Endothelial cell of umbilical vein (primary cell): ENCODE measurements at regions not wholly inside any gene's neighbourhood (a gene's known extent, or its start where the extent isn't known, plus 50 kb on each side); places are given as distances from the start of the nearest gene placed in this dataset.

Experiments used
- BruUV-seq: library from RNA; stranded (reverse); fragments of 400-500 nt; replicated peaks from 2 replicates; lab custom pipeline; 2021; lab: Mats Ljungman, UMichigan
- CTCF ChIA-PET: fragments of 300-600, 350-600 bp; sonication (Branson Sonifier 250); formaldehyde crosslinking; loops from one replicate; lab custom pipeline; 2021; ENCODE audit warnings: antibody characterized with exemption, inconsistent platforms; lab: Charles Lee
- POLR2A ChIA-PET: fragments of 300-600, 350-600 bp; sonication (Branson Sonifier 250); formaldehyde crosslinking; loops from one replicate; lab custom pipeline; 2021; ENCODE audit warnings: antibody characterized with exemption, inconsistent platforms; lab: Charles Lee
- DNase-seq: peaks from one replicate; pipeline ENCODE4 v3.0.0-alpha.2; 2011; ENCODE audit warnings: low read depth, low spot score
- FAIRE-seq: peaks from 2 replicates; lab custom pipeline; 2011; peaks lifted over from hg19 to GRCh38; lab: Jason Lieb, UNC
- H2AFZ ChIP-seq: 2 replicates; pipeline ENCODE4 v1.6.0; 2012; ENCODE audit warnings: low read depth, low read length, control low read depth, inconsistent platforms
- H3K27ac ChIP-seq: 2 replicates; pipeline ENCODE4 v1.5.1; 2011; ENCODE audit warnings: low read depth, mild to moderate bottlenecking, control low read depth, low read length, moderate library complexity; ENCODE audit not compliant: insufficient read depth
- H3K27me3 ChIP-seq, 2 experiments: 2 replicates each; pipeline versions ENCODE4 v1.6.0 to v1.6.1; 2011; ENCODE audit warnings: low read length in 2 of 2, mixed read lengths in 1 of 2; ENCODE audit not compliant: control insufficient read depth in 2 of 2, insufficient read depth in 2 of 2
- H3K36me3 ChIP-seq, 2 experiments: 2 replicates in 1 of 2; 3 replicates in 1 of 2; pipeline ENCODE4 v1.5.1; 2011; ENCODE audit warnings: low read length in 2 of 2, mild to moderate bottlenecking in 1 of 2, moderate library complexity in 1 of 2; ENCODE audit not compliant: control insufficient read depth in 2 of 2, insufficient read depth in 2 of 2; ENCODE audit errors: extremely low read depth in 1 of 2
- H3K4me1 ChIP-seq: 3 replicates; pipeline ENCODE4 v1.5.1; 2011; ENCODE audit warnings: mild to moderate bottlenecking, low read length; ENCODE audit not compliant: control insufficient read depth, insufficient read depth; ENCODE audit errors: extremely low read depth
- H3K4me2 ChIP-seq: 2 replicates; pipeline ENCODE4 v1.6.1; 2011; ENCODE audit warnings: low read length, control low read depth, mixed read lengths; ENCODE audit not compliant: insufficient read depth
- H3K4me3 ChIP-seq, 3 experiments: fragments of 200-600 bp in 1 of 3; sonication (generic), shearing (Covaris generic) in 1 of 3; replicated peaks in 1 of 3; 2 replicates each; pipeline ENCODE4 v1.5.1; 2011 to 2016; ENCODE audit warnings: control low read depth in 3 of 3, low read length in 3 of 3, mild to moderate bottlenecking in 2 of 3, inconsistent platforms in 1 of 3, low read depth in 1 of 3, moderate library complexity in 1 of 3; ENCODE audit not compliant: insufficient read depth in 1 of 3
- H3K79me2 ChIP-seq: 2 replicates; pipeline ENCODE4 v1.6.0; 2012; ENCODE audit warnings: low read length, inconsistent platforms; ENCODE audit not compliant: control insufficient read depth, insufficient read depth
- H3K9ac ChIP-seq: replicated peaks from 2 replicates; pipeline ENCODE3; 2011; ENCODE audit warnings: low read length, control low read depth; ENCODE audit not compliant: insufficient read depth; ENCODE audit errors: extremely low read depth
- H3K9me1 ChIP-seq: replicated peaks from 3 replicates; pipeline ENCODE4 v1.6.0; 2011; ENCODE audit warnings: mild to moderate bottlenecking, low read length; ENCODE audit not compliant: control insufficient read depth, insufficient read depth; ENCODE audit errors: extremely low read depth
- H3K9me3 ChIP-seq: replicated peaks from 2 replicates; pipeline ENCODE4 v1.5.1; 2012; ENCODE audit warnings: low read length, inconsistent platforms; ENCODE audit not compliant: control insufficient read depth, insufficient read depth
- H4K20me1 ChIP-seq: replicated peaks from 2 replicates; pipeline ENCODE3; 2011; ENCODE audit warnings: mild to moderate bottlenecking, low read length; ENCODE audit not compliant: control insufficient read depth, insufficient read depth; ENCODE audit errors: extremely low read depth
- GATA2 ChIP-seq: IDR thresholded peaks from 2 replicates; pipeline ENCODE4 v1.7.0; 2011; ENCODE audit warnings: low read depth, mild to moderate bottlenecking, moderate library complexity, mixed read lengths, low read length; ENCODE audit not compliant: insufficient read length, insufficient read depth
- JUN ChIP-seq: IDR thresholded peaks from 2 replicates; pipeline ENCODE4 v1.6.1; 2011; ENCODE audit warnings: borderline replicate concordance, low read depth; ENCODE audit not compliant: insufficient read length, insufficient read depth
- MYC ChIP-seq: IDR thresholded peaks from one replicate; pipeline ENCODE4 v1.6.1; 2011; ENCODE audit warnings: mild to moderate bottlenecking, low read depth, low read length
- POLR2A ChIP-seq: IDR thresholded peaks from 2 replicates; pipeline ENCODE4 v1.6.1; 2012; ENCODE audit warnings: low read depth, mild to moderate bottlenecking, control low read depth, low read length
- POLR2AphosphoS5 ChIP-seq: IDR thresholded peaks from 2 replicates; pipeline ENCODE4 v1.6.1; 2012; ENCODE audit warnings: low read depth, mild to moderate bottlenecking, control low read depth, low read length, moderate library complexity; ENCODE audit not compliant: insufficient read depth
- dilution Hi-C: fragments of 300-500 bp; cut with MboI; formaldehyde crosslinking; loops from one replicate; pipeline ENCODE4 v1.15.0; 2019; ENCODE audit warnings: low sequenced_read_pairs; ENCODE audit not compliant: extremely low pct_ligation_motif_present
- intact Hi-C: fragments of 100-400 bp; cut with micrococcal nuclease; formaldehyde crosslinking; loops from one replicate; pipeline ENCODE4 v1.10.0; 2022
- TF ChIP-seq, protein P1 (sequence below), 2 donors: IDR thresholded peaks; 1 replicate in 1 of 2; 2 replicates in 1 of 2; pipeline ENCODE4 v1.5.1; 2011; ENCODE audit warnings: low read length in 2 of 2, mild to moderate bottlenecking in 2 of 2, moderate library complexity in 2 of 2, control low read depth in 1 of 2, inconsistent platforms in 1 of 2, low read depth in 1 of 2; ENCODE audit not compliant: insufficient read depth in 1 of 2; ENCODE audit errors: extremely low read depth in 1 of 2

DNA sequence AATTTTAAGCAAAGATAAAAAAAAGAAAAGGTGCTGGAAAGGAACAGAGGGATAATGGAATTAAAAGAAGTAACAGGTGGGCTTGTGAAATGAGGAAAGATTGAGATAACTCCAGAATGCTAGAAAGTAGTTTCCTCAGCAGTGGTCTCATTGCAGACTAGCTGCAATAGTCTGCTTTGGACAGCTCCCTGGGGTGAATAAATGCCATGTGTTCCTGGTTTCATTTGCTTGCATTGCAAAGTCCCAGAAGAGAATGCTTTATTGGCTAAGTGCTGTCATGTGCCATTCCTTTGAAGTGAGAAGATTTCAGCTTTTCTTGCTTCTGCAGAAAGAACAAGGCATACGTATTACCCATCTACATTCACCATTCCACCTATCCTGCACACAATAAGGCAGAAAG lies 478.8 kb upstream of the RAG2 start:
- Histone ChIP-seq H3K9me1 (no peaks in the 10 kb centered on the region), H3K4me1 (no peaks in the 10 kb centered on the region), H3K36me3 (no peaks in the 10 kb centered on the region), H3K9me3 (peaks cover 2% of the 10 kb centered on the region), H3K27ac (no peak overlapping the region), H2AFZ (no peak overlapping the region), H4K20me1 (no peaks in the 10 kb centered on the region), H3K27me3 (no peaks in the 10 kb centered on the region), H3K79me2 (no peaks in the 10 kb centered on the region), H3K4me2 (no peak overlapping the region), H3K4me3 (no peak overlapping the region), H3K9ac (no peak overlapping the region)
- TF ChIP-seq MYC (no peak), GATA2 (no peak), POLR2AphosphoS5 (no peak), POLR2A (no peak)
- TF ChIP-seq, protein P1, sequence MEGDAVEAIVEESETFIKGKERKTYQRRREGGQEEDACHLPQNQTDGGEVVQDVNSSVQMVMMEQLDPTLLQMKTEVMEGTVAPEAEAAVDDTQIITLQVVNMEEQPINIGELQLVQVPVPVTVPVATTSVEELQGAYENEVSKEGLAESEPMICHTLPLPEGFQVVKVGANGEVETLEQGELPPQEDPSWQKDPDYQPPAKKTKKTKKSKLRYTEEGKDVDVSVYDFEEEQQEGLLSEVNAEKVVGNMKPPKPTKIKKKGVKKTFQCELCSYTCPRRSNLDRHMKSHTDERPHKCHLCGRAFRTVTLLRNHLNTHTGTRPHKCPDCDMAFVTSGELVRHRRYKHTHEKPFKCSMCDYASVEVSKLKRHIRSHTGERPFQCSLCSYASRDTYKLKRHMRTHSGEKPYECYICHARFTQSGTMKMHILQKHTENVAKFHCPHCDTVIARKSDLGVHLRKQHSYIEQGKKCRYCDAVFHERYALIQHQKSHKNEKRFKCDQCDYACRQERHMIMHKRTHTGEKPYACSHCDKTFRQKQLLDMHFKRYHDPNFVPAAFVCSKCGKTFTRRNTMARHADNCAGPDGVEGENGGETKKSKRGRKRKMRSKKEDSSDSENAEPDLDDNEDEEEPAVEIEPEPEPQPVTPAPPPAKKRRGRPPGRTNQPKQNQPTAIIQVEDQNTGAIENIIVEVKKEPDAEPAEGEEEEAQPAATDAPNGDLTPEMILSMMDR (IDR thresholded peaks at IDR 0.05; ENCODE audit: extremely low read depth in 1 of 2, insufficient read depth in 1 of 2, low read depth in 1 of 2, low read length in 2 of 2): no peak
- BruUV-seq: no TSS peak
- DNase-seq (no peak), FAIRE-seq (no peak)
- ChIA-PET POLR2A (no interaction called here), CTCF (no interaction called here)
- intact Hi-C loops: no loop called here
- dilution Hi-C loops: no loop called here

DNA sequence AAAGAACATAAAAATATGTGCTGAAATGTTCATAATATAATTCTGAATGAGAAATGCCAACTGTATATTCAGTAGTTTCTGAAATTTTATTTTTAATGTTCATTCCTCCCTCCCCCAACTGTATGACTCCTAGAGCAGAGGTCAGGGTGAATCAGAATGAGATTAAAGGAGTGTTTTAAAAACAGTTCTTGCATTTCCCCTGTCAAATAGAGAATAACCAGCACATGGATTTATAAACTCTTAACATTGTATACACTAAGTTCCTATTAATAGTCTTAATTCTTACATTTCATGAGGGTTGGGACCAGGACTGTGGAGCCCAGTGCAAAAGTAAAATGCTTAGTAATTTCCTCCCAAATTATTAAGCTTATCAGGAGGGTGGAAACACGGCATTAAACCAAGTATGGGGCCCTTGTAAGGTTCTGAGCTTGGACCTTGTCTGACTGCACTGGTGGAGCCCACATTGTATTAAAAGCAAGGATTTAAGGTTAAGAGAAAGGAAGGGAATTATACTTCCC lies 474.6 kb upstream of the RAG2 start:
- intact Hi-C loops: no loop called here
- Histone ChIP-seq H3K9ac (no peak overlapping the region), H4K20me1 (no peaks in the 10 kb centered on the region), H3K4me1 (no peaks in the 10 kb centered on the region), H3K36me3 (no peaks in the 10 kb centered on the region), H3K4me2 (no peak overlapping the region), H3K27ac (no peak overlapping the region), H2AFZ (no peak overlapping the region), H3K27me3 (no peaks in the 10 kb centered on the region), H3K9me1 (no peaks in the 10 kb centered on the region), H3K9me3 (no peaks in the 10 kb centered on the region), H3K79me2 (no peaks in the 10 kb centered on the region), H3K4me3 (no peak overlapping the region)
- no TSS peak for BruUV-seq
- dilution Hi-C loops: no loop called here
- no peak for TF ChIP-seq MYC
- TF ChIP-seq JUN: no peak
- ChIA-PET CTCF (no interaction called here), POLR2A (no interaction called here)
- FAIRE-seq: no peak
- no peak for DNase-seq
